NT2/D1 (cell line): ENCODE measurements at regions not wholly inside any gene's neighbourhood (a gene's known extent, or its start where the extent isn't known, plus 50 kb on each side); places are given as distances from the start of the nearest gene placed in this dataset.

Experiments used
- DNase-seq: peaks from one replicate; pipeline ENCODE4 v3.0.0-alpha.2; 2011; ENCODE audit warnings: low read depth, low spot score
- H3K27me3 ChIP-seq: 2 replicates; pipeline ENCODE4 v1.6.0; 2011; ENCODE audit warnings: mild to moderate bottlenecking; ENCODE audit not compliant: insufficient read length, insufficient read depth
- H3K36me3 ChIP-seq: 2 replicates; pipeline ENCODE4 v1.6.1; 2011; ENCODE audit warnings: mild to moderate bottlenecking, low read length, mixed read lengths; ENCODE audit not compliant: insufficient read depth, insufficient read length
- H3K4me1 ChIP-seq: 2 replicates; pipeline ENCODE4 v1.5.1; 2011; ENCODE audit not compliant: insufficient read depth, insufficient read length
- H3K4me3 ChIP-seq: 2 replicates; pipeline ENCODE4 v1.5.1; 2011; ENCODE audit warnings: low read depth; ENCODE audit not compliant: insufficient read length
- H3K9ac ChIP-seq: 2 replicates; pipeline ENCODE4 v1.6.0; 2011; ENCODE audit warnings: low read depth; ENCODE audit not compliant: insufficient read length
- H3K9me3 ChIP-seq: 2 replicates; pipeline ENCODE4 v1.5.1; 2011; ENCODE audit warnings: mild to moderate bottlenecking, low read length; ENCODE audit not compliant: insufficient read depth
- SUZ12 ChIP-seq: IDR thresholded peaks from 2 replicates; pipeline ENCODE4 v1.6.1; 2011; ENCODE audit not compliant: insufficient read length, insufficient read depth; ENCODE audit errors: extremely low read depth
- YY1 ChIP-seq: IDR thresholded peaks from 2 replicates; pipeline ENCODE4 v1.6.1; 2011; ENCODE audit not compliant: insufficient read length, insufficient read depth
- ZNF274 ChIP-seq: IDR thresholded peaks from 2 replicates; pipeline ENCODE4 v1.6.1; 2011; ENCODE audit warnings: mild to moderate bottlenecking, low read depth, low read length

GRCh38 chrX:76228499-76228898 is 55.6 kb downstream of the PBDC1 start:
- H3K9me3 ChIP-seq: no peaks in the 10 kb centered on the region
- DNase-seq: no peak
- H3K36me3 ChIP-seq: no peaks in the 10 kb centered on the region
- no peaks in the 10 kb centered on the region for H3K4me1 ChIP-seq
- no peak overlapping the region for H3K9ac ChIP-seq
- H3K27me3 ChIP-seq: no peaks in the 10 kb centered on the region
- no peak overlapping the region for H3K4me3 ChIP-seq
- TF ChIP-seq ZNF274 (no peak), YY1 (no peak), SUZ12 (no peak)

GRCh38 chrX:76248901-76249300 is 76.0 kb downstream of the PBDC1 start:
- Histone ChIP-seq H3K36me3 (no peaks in the 10 kb centered on the region), H3K9me3 (no peaks in the 10 kb centered on the region), H3K4me1 (no peaks in the 10 kb centered on the region), H3K9ac (no peak overlapping the region), H3K4me3 (no peak overlapping the region), H3K27me3 (no peaks in the 10 kb centered on the region)
- TF ChIP-seq YY1: no peak
- no peak for TF ChIP-seq ZNF274
- no peak for TF ChIP-seq SUZ12
- no peak for DNase-seq

GRCh38 chrX:76253432-76253831 is 80.6 kb downstream of the PBDC1 start:
- Histone ChIP-seq H3K36me3 (no peaks in the 10 kb centered on the region), H3K9me3 (no peaks in the 10 kb centered on the region), H3K27me3 (no peaks in the 10 kb centered on the region), H3K9ac (no peak overlapping the region), H3K4me3 (no peak overlapping the region), H3K4me1 (no peaks in the 10 kb centered on the region)
- peak; percentile 42 for DNase-seq
- no peak for TF ChIP-seq SUZ12
- TF ChIP-seq YY1: no peak
- TF ChIP-seq ZNF274: no peak

- TF ChIP-seq YY1 (no peak), SUZ12 (no peak), ZNF274 (no peak)
Observed at GRCh38 chrX:76279007-76279406, 106.1 kb downstream of the PBDC1 start.

More at GRCh38 chrX:76279007-76279406, 106.1 kb downstream of the PBDC1 start:
- Histone ChIP-seq H3K4me3 (no peak overlapping the region), H3K36me3 (no peaks in the 10 kb centered on the region), H3K9me3 (no peaks in the 10 kb centered on the region), H3K9ac (no peak overlapping the region), H3K4me1 (no peaks in the 10 kb centered on the region), H3K27me3 (no peaks in the 10 kb centered on the region)
- peak; percentile 52 for DNase-seq
